GM18498 (cell line): ENCODE measurements at regions not wholly inside any gene's neighbourhood (a gene's known extent, or its start where the extent isn't known, plus 50 kb on each side); places are given as distances from the start of the nearest gene placed in this dataset.
A peak's percentile ranks its signal among the peaks of the same experiment; 100 is the strongest.

ENCODE experiments used
- ATAC-seq: cut with Tn5 transposase; IDR thresholded peaks from one replicate; pipeline ENCODE4 v1.9.1; 2021; ENCODE audit warnings: mild to moderate bottlenecking, moderate library complexity; ENCODE audit not compliant: unreplicated experiment

DNA sequence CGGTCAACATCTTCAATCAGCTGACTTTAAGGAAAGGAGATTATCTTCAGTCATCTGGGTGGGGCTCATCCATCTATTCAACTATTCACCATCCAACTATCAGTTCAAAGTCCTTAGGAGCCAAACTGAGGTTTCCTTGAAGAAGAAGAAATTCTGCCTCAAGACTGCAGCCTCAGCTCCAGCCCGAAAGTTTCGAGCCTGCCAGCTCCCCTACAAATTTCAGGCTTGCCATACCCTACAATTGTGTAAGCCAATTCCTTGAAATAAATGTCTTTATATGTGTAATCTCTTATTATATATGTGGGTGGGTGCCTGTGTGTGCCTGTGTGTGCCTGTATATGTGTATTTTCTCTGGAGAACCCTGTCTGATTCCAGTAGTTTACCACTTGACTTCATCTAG lies 447.8 kb downstream of the INHBA start:
- ATAC-seq, result no peak

DNA sequence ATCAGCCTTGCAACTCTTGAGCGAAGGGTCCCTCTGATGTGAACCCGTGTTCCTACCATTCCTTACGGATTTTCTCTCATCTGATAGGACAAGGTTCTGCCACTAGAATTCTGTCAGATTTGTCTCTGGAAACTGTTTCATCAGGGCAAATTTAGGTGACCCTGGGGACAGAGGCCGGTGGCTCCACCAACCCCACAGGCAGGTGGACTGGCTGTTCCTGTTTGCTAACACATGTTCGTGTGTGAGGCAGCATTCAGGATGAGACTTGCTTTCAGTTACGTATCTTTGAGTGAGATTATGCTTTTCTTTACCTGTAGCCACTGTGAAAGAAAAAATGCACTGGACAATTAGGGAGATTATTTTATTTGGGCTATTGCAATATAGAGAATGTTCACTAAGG lies 449.9 kb downstream of the INHBA start:
- ATAC-seq, result no peak

- no peak for ATAC-seq
These were observed 450.3 kb downstream of the INHBA start for GRCh38 chr7:41252551-41252950.

DNA sequence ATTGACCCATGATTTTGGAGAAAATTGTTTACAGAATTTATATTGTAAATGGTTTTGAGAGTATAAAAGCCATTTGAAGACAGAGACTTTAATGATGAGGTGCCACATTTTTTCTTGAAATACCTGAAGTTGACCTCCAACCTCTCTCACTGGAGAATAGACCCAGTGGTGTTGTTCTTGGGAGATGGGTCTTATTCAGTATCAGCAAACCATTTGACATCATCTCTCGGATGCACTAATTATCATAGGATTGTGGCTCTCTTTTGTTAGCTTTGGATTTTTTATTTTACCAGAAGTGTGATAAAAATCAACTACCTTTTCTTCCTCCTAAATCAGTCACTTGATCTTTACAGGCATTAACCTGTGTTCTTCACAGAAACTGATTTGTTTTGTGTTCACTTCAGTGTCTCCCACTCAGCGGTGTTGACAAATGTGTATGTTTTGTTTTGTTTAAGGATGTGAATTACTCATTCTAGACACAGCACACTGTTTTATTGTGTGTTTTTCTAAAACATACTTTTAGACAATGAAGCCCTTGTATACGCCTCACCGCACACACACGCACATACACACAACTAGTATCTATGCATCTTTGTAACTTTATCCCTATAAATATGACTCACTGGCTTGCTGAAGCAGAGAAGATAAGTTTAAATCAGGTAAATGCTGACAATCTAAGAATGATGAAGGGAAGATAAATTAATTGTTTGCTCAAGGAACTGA lies 455.6 kb downstream of the INHBA start:
- ATAC-seq, result no peak

DNA sequence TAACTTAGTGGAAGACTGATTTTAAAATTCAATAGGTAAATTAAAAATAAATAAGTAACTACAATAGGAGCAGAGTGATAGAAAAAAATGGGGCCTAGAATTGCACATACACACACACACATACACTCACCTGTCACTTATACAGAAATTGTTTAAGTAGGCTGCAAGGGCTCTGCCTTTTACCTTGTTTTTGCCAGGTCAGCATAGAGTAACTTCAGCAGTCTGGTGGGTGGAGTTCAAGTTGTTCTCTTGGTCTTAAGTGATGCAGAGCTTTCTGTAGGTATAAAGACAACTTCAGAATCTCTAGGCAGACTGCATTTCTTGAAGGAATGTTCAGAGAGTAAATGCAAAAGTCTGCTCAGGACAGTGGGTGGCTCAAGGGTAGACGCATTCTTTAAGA lies 457.0 kb downstream of the INHBA start:
- no peak for ATAC-seq

DNA sequence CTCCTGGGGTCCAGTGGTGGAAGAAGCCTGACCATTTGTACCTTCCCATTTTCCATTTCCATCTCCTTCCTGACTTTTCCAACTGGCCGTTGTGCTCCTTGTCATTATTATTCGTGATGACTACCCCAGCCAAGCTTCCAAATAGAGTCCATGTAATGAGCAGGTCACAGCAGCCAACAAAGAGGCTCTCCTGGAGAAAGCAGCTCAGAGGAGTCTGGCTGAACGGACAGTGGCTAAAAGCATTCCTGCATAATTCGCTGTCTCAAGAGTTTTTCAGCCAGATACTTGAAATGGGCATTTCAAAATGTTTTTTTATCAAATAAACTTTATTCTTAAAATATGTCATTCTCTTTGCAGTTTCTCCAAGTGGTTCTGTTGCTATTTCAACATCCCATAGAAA lies 458.6 kb downstream of the INHBA start:
- ATAC-seq, result no peak

DNA sequence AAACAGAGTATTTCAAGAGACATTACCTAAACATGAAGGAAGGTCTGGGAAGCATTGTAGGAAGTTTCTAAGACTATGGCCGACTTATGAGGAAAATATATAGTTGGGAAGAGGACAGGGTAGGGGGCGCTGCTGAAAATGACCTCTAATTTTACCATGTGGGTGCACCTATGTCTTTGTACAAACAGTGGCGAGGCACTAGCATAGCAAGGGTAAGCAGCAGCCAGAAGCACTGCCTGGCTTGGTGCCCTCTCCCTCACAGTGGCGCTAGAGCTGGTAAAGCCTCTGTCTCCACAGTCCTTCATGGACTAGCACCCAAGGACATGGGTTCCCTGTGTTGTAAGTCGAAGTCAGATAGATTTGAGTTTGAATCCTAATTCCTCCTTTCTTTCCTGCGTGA lies 461.2 kb downstream of the INHBA start:
- ATAC-seq, result no peak

DNA sequence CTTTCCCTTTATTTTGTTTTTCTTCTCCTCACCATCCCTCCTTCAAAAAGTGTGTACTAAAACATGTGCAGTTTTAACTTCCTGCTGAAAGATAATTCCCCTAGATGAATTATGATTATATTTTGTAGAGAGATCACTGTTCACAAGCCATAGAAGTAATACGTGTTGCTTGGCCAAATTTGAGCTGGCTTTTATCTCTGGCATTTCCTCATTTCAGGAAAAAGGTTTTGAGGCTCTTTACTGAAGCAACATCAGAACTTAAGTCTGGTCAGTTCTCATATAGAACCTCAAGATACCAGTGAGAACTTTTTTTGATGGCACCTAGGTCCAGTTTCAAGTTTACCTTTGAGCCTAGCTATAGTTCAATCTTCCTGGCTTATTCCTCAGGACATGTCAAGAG lies 463.3 kb downstream of the INHBA start:
- ATAC-seq, result no peak

DNA sequence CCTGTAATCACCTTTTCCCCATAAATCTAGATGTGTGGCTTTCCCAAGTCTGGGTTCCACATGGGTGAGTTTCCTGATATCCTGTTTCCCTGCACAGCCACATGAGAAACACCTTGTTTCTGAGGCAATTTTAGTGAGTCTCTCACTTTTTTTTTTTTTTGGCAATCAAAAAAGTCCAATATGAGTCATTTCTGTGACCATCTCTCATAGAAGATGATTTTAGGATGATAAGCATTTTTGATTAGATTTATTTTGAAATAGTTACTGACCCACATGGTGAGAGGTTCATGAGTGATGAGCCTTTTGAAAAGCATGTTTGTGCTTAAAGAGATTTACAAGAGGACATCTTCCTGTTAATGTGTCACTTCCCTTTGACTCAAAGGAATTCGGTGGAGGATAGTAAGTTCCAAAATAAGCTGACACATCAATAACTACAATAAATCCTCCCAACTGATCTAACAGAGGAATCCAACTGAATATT lies 464.0 kb downstream of the INHBA start:
- ATAC-seq, result no peak

DNA sequence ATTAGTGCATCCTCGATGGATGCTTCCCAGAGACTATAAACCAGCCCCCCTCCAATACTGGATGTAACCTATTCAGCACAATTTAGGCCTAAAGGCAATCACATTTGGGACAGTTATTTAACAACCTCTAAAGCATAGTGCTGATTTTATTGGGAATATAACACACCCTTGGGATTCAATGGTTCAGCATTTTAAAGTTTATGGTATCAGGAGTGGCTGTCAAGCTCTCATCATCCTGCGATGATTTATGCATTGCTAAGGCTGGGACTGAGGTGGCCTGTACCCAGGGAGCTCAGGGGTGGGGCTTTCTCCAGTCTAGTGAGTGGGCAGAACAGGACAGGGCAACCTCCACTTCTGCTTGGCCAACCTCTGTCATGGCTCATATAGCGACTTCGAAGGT lies 464.9 kb downstream of the INHBA start:
- no peak for ATAC-seq

- ATAC-seq, result no peak
These were observed 470.8 kb downstream of the INHBA start for GRCh38 chr7:41232086-41232485.

DNA sequence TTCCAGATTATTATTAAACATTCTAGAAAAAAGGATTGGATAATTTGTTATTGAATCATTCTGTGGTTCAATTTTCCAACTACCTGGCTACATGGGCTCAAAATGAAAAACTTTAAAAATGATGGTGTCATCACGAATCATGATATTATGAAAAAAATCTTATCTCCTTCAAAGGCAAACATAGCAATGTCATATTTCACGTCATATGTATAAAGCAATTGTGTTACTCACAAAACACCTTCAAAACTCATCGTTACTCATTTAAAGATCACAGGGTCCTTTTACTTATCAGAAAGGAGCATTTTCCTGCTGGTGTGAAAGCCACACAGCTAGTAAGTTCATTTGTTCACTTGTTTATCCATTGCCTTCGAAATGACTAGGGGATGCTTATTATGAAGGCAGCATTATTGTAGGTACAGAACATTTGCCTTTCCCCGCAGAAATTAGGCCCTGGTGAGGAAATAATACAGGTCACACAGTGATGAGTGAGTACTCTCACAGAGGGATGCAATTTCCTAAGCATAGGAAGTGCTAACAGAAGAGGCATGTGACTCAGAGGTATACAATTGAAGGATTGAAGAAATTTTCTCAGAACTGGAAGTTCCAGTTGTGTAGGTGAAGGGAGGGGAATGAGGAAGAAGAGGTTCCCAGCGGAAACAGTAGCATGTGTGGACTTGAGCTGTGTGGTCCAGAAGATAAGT lies 478.7 kb downstream of the INHBA start:
- ATAC-seq, result no peak

DNA sequence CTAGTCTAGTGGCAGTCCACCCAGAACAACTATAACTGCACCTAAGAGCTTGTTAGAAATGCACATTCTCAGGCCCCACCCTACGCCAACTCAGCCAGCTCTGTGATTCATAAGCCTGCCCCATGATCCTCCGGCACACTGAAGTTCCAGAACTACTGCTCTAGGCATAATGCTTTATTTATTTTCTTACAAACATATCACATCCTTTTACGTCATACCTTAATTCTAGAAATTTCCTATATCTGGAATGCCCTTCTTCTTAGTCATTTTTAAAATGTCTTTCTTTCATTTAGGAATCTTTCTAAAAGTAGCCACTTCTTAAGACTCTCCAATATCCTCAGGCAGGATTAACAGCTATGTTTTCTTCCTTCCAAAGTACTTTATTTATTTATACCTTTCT lies 480.1 kb downstream of the INHBA start:
- no peak for ATAC-seq

DNA sequence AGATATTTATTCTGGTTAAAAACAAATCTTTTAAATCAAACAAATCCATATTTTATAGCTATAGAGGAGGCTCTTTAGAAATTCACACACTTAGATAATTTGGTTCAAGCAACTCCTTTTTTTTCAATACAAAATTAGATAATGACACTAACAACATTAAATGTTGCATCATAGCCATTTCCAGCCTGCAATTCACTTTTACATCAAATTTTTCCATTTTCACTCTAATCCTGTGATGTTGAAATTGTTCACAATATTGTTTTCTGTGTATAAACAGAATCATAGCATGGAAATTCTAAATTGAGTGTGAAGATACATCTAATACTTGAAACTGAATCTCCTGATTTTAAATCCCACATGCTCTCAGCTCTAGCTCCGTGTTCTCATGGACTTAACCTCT lies 482.6 kb downstream of the INHBA start:
- no peak for ATAC-seq

DNA sequence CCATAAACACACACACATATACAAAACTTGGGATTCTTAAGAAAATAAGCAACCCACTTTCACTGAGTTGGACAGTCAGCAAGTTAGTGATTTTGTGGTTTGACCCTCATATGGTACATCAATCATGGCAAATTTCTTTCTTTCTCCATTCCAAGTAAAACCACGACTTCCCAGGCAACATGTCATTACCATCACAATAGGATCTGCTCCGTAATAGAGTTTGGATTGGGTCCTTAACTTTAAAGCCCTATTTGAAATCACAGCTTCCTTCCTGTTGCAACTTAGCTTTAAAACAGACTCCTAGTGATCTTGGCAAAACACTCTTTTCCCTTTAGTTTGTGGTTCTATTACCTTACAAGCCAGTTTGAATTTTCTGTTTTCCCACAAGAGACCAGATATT lies 483.6 kb downstream of the INHBA start:
- no peak for ATAC-seq

DNA sequence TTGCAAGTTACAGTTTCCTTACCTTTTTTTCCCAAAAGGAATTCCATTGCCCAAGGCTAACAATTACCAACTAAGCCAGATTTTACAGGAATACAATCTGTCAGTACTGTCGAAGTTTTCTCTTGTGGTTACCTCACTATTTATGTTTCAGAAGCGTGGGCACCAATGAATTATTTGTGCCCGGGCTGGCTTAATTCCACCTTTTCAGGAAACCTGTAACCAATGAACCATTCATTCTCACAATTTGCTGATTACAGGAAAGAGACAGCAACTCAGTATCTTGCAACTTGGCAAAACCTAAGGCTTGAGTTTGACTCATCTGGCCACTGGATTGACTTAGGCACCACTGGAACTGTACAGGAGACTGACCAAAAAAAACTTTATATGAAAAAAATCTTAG lies 485.6 kb downstream of the INHBA start:
- ATAC-seq, result no peak

- ATAC-seq, result no peak
These were observed 495.7 kb downstream of the INHBA start for GRCh38 chr7:41207141-41207540.

DNA sequence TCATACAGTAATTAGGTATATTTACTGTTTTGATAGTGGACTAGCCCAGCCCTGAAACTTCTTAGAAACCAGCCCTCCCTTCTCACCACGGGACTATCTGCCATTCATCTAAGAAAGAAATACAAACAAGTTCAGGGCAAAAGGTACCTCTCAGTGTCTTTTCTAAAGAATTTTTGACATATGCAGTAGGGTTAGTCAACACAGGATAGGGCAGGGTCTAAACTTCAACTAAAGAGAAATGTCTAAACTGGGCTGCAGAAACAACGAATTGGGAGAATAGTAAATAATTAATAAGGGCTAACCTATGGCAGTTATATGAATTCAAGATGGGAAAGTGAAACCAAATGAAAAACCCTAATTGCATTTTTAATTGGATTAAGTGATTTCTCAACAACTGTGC lies 496.6 kb downstream of the INHBA start:
- ATAC-seq, result peak; percentile 46

- ATAC-seq, result peak; percentile 75
These were observed 497.3 kb downstream of the INHBA start for GRCh38 chr7:41205600-41205999.

DNA sequence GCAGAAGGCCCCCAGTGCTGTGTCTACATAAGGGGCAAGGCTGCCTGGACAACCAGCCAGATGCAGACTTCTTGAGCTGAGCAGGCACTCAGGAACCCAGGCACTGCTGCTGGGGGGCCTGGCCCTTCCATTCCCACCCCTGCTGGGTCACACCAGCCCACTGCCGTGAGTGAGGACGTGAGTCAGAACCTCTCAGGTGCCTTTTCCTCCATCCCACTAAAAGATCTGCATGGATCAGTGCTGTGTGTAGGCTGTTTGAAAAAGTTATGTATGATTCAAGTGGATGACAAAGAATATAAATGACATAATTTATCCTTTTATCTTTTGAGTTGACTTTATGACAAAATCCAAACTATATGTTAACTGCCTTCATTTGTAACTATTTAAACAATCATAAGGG lies 499.3 kb downstream of the INHBA start:
- ATAC-seq, result no peak

- ATAC-seq, result no peak
These were observed 501.9 kb downstream of the INHBA start for GRCh38 chr7:41201021-41201420.

- no peak for ATAC-seq
These were observed 503.8 kb downstream of the INHBA start for GRCh38 chr7:41199136-41199535.

DNA sequence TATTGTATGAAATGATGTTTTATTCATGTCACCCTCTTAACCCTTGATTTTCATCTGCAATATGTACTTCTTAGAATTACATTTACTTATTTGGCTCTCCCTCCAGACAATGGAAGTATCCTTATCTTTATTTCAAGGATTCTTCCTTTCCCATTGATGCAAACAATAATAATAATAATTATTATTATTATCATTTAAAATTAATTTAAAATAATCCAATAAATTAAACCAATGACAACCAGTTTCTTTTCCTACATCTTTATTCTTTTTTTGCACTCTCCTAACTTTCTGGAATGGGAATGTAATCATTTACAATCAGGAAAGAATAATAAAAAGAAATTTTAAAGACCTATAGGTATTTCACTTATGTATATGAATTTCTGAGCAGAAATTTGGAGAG lies 504.4 kb downstream of the INHBA start:
- no peak for ATAC-seq
